Body of pancreas (tissue), 4 donors: ENCODE measurements at regions not wholly inside any gene's neighbourhood (a gene's known extent, or its start where the extent isn't known, plus 50 kb on each side); places are given as distances from the start of the nearest gene placed in this dataset.

ENCODE experiments used
- ATAC-seq: fragments of 150-250 bp; one replicate; pipeline ENCODE4 v1.9.1; 2016
- DNase-seq, 4 donors: peaks; one replicate each; pipeline ENCODE4 v3.0.0-alpha.2; 2019
- H3K27ac ChIP-seq, 4 donors: fragments of 200-600 bp; sonication (generic); 1 replicate in 3 of 4; 2 replicates in 1 of 4; pipeline versions ENCODE4 v1.5.1 to v1.6.1; 2016 to 2019; ENCODE audit warnings: mild to moderate bottlenecking in 1 of 4, mixed read lengths in 1 of 4, moderate library complexity in 1 of 4
- H3K27me3 ChIP-seq, 2 donors: fragments of 200-600 bp; sonication (generic); one replicate each; pipeline ENCODE4 v1.6.0; 2016; ENCODE audit warnings: mild to moderate bottlenecking in 1 of 2
- H3K36me3 ChIP-seq, 2 donors: fragments of 200-600 bp; sonication (generic); replicated peaks in 1 of 2; 2 replicates each; pipeline ENCODE4 v1.5.1; 2016; ENCODE audit warnings: low read depth in 2 of 2; ENCODE audit not compliant: insufficient read depth in 1 of 2
- H3K4me1 ChIP-seq: fragments of 200-600 bp; sonication (generic); one replicate; pipeline ENCODE4 v1.6.0; 2016
- H3K4me3 ChIP-seq, 2 donors: fragments of 200-600 bp; sonication (generic); 1 replicate in 1 of 2; 2 replicates in 1 of 2; pipeline ENCODE4 v1.5.1; 2016 to 2019
- H3K9me3 ChIP-seq, 3 donors: fragments of 200-600 bp; sonication (generic); 1 replicate in 2 of 3; 2 replicates in 1 of 3; pipeline ENCODE4 v1.5.1; 2016
- POLR2A ChIP-seq, 3 donors: fragments of 450-650 bp; IDR thresholded peaks; one replicate each; pipeline ENCODE4 v1.6.1; 2016; ENCODE audit warnings: antibody characterized with exemption in 3 of 3, mild to moderate bottlenecking in 2 of 3
- WGBS, 2 donors: methylation state at CpG; one replicate each; pipeline ENCODE4 v1.1.5; 2017; 5-methylcytosine and 5-hydroxymethylcytosine counted together
- intact Hi-C: fragments of 100-400 bp; cut with DNase I; formaldehyde crosslinking; loops from one replicate; pipeline ENCODE4 v1.15.1; 2023
- TF ChIP-seq, protein P1 (sequence below), 7 experiments: fragments of 450-650 bp in 4 of 7; fragments of 200-600 bp in 3 of 7; sonication (generic) in 3 of 7; IDR thresholded peaks; one replicate each; pipeline ENCODE4 v1.5.1; 2016 to 2019; ENCODE audit warnings: antibody characterized with exemption in 7 of 7

- Histone ChIP-seq H3K27me3 (no peaks in the 10 kb centered on the region), H3K9me3 (no peaks in the 10 kb centered on the region), H3K4me3 (no peak overlapping the region), H3K36me3 (no peaks in the 10 kb centered on the region), H3K4me1 (no peaks in the 10 kb centered on the region), H3K27ac (no peak overlapping the region)
- ATAC-seq = no peak
- DNase-seq = no peak
- WGBS, 2 donors = 54 to 55% methylated on average over 2 of the region's 2 CpGs
- TF ChIP-seq, protein P1, sequence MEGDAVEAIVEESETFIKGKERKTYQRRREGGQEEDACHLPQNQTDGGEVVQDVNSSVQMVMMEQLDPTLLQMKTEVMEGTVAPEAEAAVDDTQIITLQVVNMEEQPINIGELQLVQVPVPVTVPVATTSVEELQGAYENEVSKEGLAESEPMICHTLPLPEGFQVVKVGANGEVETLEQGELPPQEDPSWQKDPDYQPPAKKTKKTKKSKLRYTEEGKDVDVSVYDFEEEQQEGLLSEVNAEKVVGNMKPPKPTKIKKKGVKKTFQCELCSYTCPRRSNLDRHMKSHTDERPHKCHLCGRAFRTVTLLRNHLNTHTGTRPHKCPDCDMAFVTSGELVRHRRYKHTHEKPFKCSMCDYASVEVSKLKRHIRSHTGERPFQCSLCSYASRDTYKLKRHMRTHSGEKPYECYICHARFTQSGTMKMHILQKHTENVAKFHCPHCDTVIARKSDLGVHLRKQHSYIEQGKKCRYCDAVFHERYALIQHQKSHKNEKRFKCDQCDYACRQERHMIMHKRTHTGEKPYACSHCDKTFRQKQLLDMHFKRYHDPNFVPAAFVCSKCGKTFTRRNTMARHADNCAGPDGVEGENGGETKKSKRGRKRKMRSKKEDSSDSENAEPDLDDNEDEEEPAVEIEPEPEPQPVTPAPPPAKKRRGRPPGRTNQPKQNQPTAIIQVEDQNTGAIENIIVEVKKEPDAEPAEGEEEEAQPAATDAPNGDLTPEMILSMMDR (IDR thresholded peaks at IDR 0.05) = no peak
- no peak for TF ChIP-seq POLR2A (IDR thresholded peaks at IDR 0.05)
- intact Hi-C loops = no loop called here
Measured at GRCh38 chr2:176432434-176432833, 163.2 kb downstream of the MTX2 start.

DNA sequence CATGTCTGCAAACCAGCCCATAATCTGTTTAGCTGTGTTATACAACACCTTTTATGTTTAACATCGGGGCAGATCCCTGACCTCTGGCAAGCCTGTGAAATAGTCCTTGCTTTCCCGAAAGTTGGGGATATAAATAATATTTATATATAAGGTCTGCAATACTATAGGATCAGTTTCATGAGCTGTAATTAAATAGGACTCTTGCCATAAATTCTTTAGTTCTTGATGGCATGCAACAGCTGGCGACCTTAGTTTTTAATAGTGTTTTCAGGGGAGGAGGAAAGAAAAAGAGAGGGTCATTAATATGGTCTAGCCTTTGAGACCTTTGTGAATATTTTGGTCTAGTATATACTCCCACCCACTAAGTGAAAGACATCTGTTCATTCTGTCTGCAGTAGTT is 166.5 kb downstream of the MTX2 start:
- no peaks in the 10 kb centered on the region for H3K36me3 ChIP-seq
- intact Hi-C loops = no loop called here
- no peak overlapping the region for H3K4me3 ChIP-seq
- no peaks in the 10 kb centered on the region for H3K9me3 ChIP-seq
- TF ChIP-seq, protein P1 (IDR thresholded peaks at IDR 0.05) = no peak
- TF ChIP-seq POLR2A (IDR thresholded peaks at IDR 0.05) = no peak
- no peaks in the 10 kb centered on the region for H3K4me1 ChIP-seq
- no peaks in the 10 kb centered on the region for H3K27me3 ChIP-seq
- ATAC-seq (no peak), DNase-seq (no peak)
- 64 to 78% methylated on average over 3 of the region's 3 CpGs for WGBS, 2 donors
- no peak overlapping the region for H3K27ac ChIP-seq

GRCh38 chr2:176443946-176444345 is 174.7 kb downstream of the MTX2 start:
- WGBS, 2 donors = 38 to 50% methylated on average over 2 of the region's 2 CpGs

GRCh38 chr2:176445956-176446355 is 176.7 kb downstream of the MTX2 start:
- H3K36me3 ChIP-seq = no peaks in the 10 kb centered on the region
- ATAC-seq (no peak), DNase-seq (no peak)
- no peak overlapping the region for H3K4me3 ChIP-seq
- no peak overlapping the region for H3K27ac ChIP-seq
- H3K27me3 ChIP-seq = no peaks in the 10 kb centered on the region
- TF ChIP-seq POLR2A (IDR thresholded peaks at IDR 0.05) = no peak
- TF ChIP-seq, protein P1 (IDR thresholded peaks at IDR 0.05) = no peak
- H3K9me3 ChIP-seq = no peaks in the 10 kb centered on the region
- 94% methylated on average over 3 to 4 of the region's 4 CpGs for WGBS, 2 donors
- no peaks in the 10 kb centered on the region for H3K4me1 ChIP-seq
- intact Hi-C loops = no loop called here

More at GRCh38 chr2:176443946-176444345, 174.7 kb downstream of the MTX2 start:
- Histone ChIP-seq H3K4me3 (no peak overlapping the region), H3K4me1 (no peaks in the 10 kb centered on the region), H3K27ac (no peak overlapping the region), H3K36me3 (no peaks in the 10 kb centered on the region), H3K27me3 (no peaks in the 10 kb centered on the region), H3K9me3 (no peaks in the 10 kb centered on the region)
- TF ChIP-seq, protein P1 (IDR thresholded peaks at IDR 0.05) = no peak
- no peak for TF ChIP-seq POLR2A (IDR thresholded peaks at IDR 0.05)
- intact Hi-C loops = no loop called here
- DNase-seq (no peak), ATAC-seq (no peak)

GRCh38 chr2:176446718-176447414 is 177.6 kb downstream of the MTX2 start:
- H3K27ac ChIP-seq = no peak overlapping the region
- intact Hi-C loops = no loop called here
- H3K36me3 ChIP-seq = no peaks in the 10 kb centered on the region
- no peaks in the 10 kb centered on the region for H3K9me3 ChIP-seq
- no peaks in the 10 kb centered on the region for H3K4me1 ChIP-seq
- ATAC-seq (no peak), DNase-seq (no peak)
- TF ChIP-seq, protein P1 (IDR thresholded peaks at IDR 0.05) = no peak
- no peak for TF ChIP-seq POLR2A (IDR thresholded peaks at IDR 0.05)
- no peak overlapping the region for H3K4me3 ChIP-seq
- WGBS, 2 donors = 46% methylated on average over 4 of the region's 4 CpGs
- no peaks in the 10 kb centered on the region for H3K27me3 ChIP-seq
